GM21360 (cell line): ENCODE measurements at regions not wholly inside any gene's neighbourhood (a gene's known extent, or its start where the extent isn't known, plus 50 kb on each side); places are given as distances from the start of the nearest gene placed in this dataset.
"Not testable (repeated sequence)": the region's sequence is repeated elsewhere in the genome, so short reads cannot be mapped to it uniquely, and the experiment has no call there.

Experiments
- ATAC-seq: cut with Tn5 transposase; IDR thresholded peaks from one replicate; pipeline ENCODE4 v1.9.1; 2021; ENCODE audit warnings: mild to moderate bottlenecking, moderate library complexity; ENCODE audit not compliant: unreplicated experiment

DNA sequence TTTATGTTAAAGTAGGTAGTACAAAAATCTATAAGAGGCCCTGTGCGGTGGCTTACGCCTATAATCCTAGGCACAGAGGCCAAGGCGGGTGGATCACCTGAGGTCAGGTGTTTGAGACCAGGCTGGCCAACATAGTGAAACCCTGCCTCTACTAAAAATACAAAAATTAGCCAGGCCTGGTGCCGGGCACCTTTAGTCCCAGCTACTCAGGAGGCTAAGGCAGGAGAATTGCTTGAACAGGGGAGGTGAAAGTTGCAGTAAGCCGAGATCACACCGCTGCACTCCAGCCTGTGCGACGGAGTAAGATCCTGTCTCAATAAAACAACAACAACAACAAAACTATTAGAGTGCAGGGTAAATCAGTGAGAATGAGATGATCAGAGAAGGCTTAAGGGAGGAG lies 634.5 kb downstream of the NR2F1-AS1 start:
- ATAC-seq = no peak

DNA sequence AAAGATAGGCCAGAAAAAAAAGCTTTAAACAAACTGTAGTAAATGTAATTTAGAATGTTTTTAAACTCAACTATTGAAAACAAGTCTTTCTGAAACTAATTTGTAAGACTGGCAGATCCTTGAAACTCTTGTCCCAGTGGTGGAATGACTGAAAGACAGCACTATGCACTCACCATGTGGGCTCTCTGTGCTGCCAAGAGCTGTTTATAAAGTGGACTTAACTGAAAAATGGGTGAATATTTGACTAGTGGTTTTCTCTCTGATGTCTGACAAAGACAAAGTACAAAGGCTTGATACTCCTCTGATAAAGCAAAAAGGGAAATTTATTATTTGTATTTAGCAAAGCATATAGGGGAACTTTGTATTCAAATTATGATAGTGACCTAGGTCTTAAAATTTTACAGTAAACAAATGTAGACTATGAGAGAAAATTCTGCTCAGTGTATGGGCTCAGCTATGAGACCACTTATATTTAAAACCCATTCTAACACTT lies 635.4 kb downstream of the NR2F1-AS1 start:
- ATAC-seq = no peak

DNA sequence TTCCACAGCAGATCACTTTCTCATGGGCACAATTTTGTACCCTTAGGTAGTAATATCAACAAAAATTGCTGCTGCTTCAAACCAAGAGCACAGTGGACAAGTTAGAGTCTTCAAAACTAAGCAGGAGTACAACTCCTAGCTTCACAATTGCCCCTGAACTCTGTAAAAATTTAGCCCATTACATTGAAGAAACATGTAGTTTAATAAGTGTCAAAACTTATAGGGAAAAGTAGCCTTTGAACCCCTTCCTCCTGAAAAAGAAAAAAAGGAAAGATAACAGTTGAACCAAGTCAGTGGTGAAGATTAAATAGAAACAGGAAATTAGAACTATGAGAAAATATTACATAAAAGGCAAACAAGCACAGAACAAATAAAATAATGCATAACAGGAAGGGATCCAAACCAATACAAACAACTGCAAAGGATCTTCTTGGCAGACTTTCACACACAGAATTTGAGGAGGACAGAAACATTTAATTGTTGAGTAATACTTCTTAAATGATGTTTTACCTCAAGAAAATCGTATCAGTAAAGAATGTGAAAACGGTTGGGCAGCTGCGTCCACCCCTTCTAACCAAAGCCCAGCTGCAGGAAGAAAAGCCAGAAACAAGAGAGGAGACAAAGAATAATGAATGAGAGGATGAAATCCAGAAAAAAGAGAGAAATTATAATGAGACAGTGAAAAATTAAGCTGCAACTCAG lies 636.0 kb downstream of the NR2F1-AS1 start:
- no peak for ATAC-seq

DNA sequence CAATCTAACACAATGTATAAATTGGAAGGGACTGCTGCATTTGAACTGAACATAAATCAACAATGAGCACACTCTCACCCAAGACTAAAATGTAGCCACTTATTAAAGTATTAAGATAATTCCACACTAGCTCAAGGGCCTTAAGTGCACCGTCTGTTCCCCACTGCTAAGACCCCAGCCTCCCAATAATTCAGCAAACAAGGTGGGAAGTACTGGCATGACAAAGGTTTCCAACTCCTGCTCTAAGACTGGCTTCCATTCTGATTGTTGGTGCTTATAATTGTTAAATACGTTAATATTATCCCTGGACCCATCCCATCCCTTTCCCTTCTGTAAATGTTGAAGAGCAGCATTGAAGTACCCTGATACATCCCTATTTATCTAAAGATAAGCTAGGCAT lies 636.7 kb downstream of the NR2F1-AS1 start:
- no peak for ATAC-seq

DNA sequence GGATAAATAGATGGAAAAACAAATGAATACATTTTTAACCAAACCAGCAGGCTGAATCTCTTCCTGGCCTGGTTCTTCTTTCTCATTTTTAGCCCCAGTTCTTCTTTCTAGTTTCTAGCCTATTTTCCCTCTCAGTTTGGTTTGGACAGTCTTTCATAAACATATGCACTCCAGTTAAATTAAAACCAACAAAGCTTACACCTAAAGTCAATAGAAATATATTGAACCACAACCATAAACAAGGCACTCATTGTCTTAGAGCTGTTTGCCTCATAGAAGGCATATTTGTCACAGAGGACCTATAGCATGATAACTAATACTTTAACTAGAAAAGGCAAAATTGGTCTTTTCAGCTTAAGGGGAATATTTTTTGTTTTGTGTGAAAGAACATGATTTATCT lies 638.3 kb downstream of the NR2F1-AS1 start:
- ATAC-seq = no peak

DNA sequence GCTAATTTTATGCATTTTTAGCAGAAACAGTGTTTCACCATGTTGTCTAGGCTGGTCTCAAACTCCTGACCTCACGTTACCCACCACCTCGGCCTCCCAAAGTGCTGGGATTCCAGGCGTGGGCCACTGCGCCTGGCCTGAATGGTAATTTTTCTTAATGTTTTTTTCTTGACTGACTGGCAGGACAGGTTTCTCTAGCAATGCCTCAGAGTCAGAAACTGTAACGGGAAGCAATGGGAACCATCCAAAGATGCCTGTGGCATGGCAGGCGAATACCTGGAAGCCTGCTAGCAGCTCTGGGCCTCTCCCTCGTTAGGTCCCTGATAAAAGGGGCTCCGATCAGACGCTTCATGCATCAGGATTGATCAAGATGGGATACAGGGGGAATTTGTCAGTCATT lies 639.2 kb downstream of the NR2F1-AS1 start:
- ATAC-seq = no peak

DNA sequence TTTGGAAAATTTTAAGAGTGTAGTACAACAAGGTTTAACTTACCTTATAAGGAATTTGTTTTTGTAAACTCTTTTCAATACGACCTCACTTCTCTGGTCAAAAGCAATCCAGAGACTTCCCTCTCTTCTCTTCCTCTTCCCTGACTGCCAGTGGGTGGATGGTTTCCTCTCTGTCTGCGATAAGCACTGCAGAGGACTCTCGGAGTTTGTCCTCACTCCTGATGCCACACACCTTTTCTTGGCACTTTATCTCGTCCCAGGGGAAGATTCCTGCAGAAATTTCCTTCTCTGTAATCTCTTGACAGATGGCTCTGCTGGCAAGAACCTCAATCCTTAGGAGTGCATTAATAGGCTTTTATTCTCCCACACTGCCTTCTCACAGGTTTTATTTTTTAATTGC lies 641.6 kb downstream of the NR2F1-AS1 start:
- ATAC-seq = no peak

DNA sequence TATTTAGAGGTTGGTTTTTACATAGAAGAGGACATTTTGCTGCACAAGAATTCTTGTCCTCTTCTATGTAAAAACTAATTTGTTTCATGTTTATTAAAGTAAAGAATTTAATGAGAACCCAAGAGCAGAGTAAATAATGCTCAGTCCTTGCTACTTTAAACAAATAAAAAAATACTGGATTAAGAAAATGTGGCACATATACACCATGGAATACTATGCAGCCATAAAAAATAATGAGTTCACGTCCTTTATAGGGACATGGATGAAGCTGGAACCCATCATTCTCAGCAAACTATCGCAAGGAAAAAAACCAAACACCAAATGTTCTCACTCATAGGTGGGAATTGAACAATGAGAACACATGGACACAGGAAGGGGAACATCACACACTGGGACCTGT lies 643.6 kb downstream of the NR2F1-AS1 start:
- ATAC-seq = not testable (repeated sequence)

DNA sequence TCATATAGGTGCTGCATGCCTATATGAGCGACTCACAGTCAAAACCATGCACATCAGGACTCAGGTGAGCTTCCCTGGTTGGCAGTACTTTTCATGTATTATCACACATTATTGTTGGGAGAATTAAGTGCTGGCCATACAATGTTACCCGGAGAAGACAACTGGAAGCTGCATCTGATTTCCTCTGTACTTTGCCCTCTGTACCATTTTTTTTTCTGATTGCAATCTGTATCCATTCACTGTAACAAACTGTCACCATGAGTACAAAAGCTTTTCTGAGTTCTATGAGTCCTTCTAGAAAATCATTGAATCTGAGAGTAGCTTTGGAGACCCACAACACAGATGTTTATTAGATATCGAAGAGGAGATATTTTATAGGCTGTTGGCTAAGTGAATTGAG lies 651.0 kb downstream of the NR2F1-AS1 start:
- ATAC-seq = no peak

DNA sequence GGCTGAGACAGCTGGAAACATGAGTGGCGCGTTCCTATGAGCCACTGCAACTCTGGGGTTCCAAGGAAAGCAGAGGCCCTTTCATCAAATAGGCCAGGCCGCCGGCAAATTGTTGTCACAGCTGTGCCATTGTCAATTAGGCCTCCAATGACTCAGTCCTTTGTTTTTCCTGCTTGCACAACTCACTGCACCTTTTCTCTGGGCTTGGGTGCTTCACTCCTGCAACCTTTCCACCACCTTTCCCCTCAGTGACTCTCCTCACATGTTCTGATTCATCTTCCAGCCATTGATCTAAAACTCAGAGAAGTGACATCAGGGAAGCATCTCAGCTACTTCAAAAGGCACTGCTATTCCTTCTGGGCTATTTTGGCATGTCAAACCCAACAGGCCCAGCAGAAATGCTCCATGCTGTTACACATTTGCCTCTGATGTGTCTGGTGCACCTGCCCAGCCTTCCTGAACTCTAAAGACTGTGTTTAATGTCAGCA lies 653.7 kb downstream of the NR2F1-AS1 start:
- ATAC-seq = no peak

DNA sequence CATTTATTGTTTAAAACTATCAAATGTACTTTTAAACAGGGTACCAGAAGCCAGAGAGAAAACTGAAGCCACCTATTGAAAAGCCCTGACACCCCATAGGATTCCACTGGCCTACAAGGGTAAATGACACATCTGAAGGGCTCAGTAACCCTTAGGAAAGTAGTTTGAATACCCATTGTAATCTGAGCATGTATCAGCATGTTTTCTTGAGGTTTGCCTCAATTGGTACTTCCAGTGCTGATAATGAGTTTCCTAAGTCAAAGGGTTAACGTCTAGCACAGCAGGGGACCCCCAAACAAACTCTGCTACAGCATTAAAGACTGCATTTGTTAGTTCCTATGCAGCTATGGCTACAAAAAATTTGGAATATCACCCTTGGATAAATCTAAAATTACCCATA lies 657.1 kb downstream of the NR2F1-AS1 start:
- ATAC-seq = no peak

DNA sequence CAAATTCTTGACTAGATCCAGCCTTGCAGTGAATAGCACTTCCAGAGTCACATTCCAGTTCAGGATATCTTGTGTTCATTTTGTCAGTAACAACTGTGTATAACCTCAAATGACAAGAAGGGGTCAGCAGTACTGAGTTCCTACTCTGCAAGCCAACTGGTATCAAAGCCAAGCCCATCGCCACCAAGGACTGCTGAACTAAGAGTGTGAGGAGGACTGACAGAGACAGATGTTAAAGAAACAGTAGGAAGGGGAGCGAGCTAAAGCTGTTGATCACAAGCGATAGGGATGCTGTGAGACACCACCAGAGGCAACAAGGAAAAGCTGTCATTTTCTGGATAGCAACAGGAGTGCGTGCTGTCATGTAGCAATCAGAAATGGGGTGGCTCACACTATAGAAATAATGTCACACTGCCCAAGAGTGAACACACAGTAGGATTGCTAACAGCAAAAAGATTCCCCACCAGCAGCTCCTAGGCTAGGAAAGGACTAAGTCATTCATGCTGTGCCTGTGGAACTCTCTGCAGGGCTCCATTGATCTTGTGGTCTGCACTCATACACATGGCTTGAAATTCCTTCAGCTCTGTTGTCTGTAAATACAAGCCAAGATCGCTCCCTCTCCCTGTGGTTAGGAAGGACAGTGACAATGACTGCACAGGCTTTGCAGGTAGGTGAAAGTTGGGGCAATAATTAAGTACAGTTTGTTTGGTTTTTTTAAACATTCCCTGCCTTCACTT lies 658.6 kb downstream of the NR2F1-AS1 start:
- ATAC-seq = no peak

DNA sequence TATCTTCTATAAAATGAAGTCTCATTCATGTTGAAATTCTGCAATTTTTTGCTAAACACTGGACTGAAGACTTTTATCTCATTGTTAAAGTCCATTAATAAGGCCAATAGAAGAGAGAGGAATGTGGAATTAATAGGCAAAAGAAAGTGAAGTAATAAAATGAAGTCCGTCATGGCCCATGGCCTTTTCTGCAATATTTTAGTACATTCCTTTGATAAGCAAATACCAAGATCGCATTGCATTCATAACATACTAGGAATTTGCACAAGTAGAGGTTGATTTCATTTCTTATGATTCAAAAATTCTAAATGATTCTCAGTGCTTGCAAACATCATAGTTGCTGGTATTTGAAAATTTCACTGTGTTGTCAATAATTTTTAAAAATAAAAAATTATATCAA lies 664.0 kb downstream of the NR2F1-AS1 start:
- no peak for ATAC-seq

DNA sequence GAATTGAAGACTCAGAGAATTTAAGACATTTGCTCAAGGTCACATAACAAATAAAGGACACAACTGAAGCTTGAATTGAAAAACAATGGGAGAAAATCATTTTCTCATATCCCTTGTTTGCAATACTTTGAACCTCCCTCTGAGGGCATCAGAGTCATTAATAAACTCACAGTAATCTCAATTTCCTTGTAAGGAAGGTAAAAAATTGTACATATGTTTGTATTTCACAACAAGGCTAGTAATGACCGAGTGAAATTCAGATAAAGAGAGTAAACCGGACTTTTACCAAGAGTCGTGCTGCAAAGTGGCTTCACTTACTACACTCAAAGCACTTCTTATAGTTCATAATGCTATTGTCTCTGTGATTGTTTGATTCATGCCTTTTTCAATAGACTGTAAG lies 665.0 kb downstream of the NR2F1-AS1 start:
- ATAC-seq = no peak

DNA sequence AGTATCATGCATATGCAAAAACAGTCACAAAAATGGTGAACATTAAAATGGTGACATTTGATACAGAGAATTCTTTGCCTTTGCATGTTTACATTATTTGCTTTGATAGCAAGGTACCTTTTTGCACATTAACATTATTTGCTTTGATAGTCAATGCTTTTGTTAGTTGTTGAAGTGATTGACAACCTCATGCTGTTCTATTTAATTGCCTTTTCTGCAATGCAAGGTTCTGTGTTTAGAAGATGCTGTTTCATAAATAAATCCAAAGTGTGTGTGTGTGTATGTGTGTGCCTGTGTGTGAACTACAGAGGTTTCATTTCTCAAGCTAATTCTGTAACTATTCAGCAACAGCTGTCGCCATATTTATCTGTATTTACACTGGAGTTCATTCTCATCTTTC lies 668.7 kb downstream of the NR2F1-AS1 start:
- ATAC-seq = no peak

DNA sequence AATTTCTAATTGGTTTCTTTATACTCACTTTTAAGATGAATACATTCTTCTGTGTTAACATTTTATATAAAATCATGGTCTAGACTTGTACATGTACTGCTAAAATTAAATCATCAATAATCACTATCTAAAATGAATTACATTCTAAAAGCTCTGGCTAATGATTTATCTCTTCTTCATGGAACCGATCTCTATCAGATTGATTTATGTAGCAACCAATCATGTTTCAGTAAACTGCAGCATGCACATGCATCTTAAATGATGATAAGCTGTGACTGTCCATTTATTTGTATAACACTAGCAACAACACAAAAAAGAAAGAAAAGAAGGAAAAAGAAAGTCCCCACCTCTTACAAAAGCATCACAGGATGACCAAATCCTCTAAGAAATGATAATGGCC lies 669.2 kb downstream of the NR2F1-AS1 start:
- ATAC-seq = no peak

DNA sequence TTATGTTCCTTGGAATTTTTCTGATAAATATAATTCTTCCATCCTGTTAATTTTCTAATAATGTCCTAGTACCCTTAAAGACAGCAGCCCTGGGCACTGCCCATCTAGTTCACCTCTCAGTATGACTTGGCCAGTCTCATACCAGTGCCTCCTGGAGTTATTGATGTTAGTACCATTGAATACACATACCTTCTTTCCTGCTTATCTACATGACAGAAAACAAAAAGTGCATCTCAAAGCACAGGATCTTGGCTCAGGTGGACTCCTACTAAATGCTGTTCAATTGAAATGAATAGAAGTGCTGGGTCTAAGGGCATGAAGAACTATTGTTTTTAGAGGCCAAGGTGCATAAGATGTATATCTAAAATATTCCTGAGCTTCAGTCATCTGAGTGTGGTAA lies 669.7 kb downstream of the NR2F1-AS1 start:
- ATAC-seq = no peak

DNA sequence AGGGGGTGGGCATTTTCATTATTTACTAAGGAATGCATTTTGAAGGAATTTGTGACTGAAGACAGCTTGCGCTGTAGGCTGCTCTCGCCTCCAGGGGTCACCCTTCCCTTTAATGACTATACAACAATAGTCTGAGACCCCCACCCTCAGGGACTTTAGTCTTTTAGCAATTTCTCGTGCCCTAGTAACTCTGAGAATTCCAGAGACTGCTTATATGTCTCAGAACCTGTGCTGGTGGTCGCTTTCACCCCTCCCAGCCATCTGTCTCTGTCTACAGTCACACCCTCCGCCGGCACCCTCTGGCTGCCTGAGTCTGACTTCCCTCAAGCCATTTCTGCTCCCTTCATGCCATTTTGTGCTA lies 671.4 kb downstream of the NR2F1-AS1 start:
- ATAC-seq = no peak

DNA sequence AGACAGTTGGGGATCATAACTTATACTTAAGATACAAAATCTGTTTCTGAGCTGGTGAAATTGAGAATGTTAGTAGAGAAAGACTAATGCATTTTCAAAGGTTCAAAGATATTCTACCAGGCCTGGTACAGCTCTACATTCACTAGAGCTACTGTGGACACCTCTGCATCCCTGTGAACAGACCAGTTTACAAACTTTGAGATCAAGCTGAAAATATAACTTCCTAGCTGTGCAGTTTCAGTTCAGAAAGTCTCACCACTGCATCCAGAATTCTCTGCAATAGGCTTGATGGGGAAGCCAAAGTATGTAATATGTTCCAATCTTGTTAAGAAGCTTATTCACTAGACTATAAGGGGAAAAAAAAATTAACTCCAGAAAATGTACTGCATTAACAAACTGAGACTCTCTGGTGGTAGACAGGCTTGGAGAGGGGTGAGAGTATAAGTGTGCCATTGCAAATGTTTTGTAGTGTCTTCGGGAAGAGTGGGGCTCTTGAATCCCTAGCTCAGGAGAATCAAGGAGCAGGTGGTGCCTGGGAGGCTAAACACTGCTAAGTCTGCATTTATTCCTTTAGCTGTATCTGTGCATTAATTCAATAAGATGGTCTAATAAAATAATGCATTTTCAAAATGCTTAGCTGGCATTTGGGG lies 671.9 kb downstream of the NR2F1-AS1 start:
- no peak for ATAC-seq

DNA sequence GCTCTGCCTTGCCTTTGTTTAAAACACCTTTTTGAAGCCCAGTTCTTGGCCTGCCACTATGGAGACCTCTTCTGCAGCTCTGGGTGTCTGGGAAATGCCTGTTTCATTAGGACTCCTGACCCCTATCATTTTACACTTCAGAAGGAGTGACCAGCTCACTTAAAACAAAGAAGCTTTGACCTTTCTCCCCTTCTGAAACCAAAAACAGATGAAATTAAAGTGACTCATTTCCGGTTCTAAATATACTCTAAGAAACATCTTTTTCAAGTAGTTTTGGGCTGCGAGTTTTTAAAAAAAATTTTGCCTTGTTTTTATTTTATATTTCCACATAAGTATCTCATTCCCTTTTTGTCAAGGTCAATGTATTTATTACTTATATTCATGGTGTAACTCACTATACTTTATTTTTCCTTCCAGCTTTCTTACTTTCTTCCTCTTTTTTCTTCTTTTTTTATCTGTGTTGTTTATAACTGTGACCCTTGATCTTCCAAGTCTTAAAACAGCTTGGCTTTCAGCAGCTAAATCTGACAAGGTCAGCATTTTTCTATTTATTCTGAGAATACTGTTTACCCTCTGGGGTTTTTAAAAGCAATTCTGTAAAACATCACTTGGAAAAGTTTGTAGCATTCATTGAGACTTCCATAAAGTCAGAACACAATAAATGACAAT lies 672.9 kb downstream of the NR2F1-AS1 start:
- no peak for ATAC-seq

DNA sequence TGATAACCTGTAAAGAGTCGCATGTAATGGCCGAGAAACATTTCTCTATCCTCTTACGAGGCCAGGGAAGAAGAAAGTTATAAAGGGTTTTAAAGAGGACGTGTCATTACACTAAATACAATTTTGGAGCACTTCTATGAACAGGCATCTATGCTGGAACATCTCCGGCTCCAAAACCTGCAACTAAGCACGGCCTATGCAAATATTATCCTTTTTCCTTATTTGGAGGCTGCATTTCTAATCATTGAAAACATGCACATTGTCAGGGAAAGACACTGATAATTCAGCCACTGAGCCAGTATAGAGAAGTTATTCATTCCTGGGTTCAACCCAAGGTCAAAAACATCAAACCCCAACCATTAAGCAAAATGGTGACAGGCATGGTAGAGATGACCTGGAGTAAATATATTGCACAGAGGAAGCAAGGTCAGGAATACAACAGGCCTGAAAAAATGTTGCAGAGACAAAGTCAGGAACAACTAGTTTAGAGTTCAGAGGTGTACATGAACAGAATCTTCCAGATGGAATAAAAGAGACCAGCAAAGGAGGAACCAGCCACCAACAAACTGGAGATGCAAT lies 674.1 kb downstream of the NR2F1-AS1 start:
- ATAC-seq = no peak
